ENCODE measurements at regions not wholly inside any gene's neighbourhood (a gene's known extent, or its start where the extent isn't known, plus 50 kb on each side); places are given as distances from the start of the nearest gene placed in this dataset.

- Histone ChIP-seq H3K4me3 (no peak overlapping the region), H3K27me3 (no peaks in the 10 kb centered on the region), H3K27ac (no peak overlapping the region), H3K36me3 (no peaks in the 10 kb centered on the region), H3K4me1 (no peaks in the 10 kb centered on the region), H3K9me3 (no peaks in the 10 kb centered on the region)
- FAIRE-seq = no peak
- TF ChIP-seq CTCF (IDR thresholded peaks at IDR 0.05) = no peak
- 48 to 50% methylated on average over 2 of the region's 2 CpGs for WGBS, 2 donors
- no peak for ATAC-seq
- intact Hi-C loops (cut with DNase I) = no loop called here
- DNase-seq = no peak
These were observed 414.4 kb downstream of the BRINP1 start for GRCh38 chr9:118954857-118955256.

GRCh38 chr9:118957585-118957984, 411.6 kb downstream of the BRINP1 start:
- no peaks in the 10 kb centered on the region for H3K9me3 ChIP-seq
- FAIRE-seq (no peak), DNase-seq (no peak), ATAC-seq (no peak)
- no peaks in the 10 kb centered on the region for H3K27me3 ChIP-seq
- no peak overlapping the region for H3K4me3 ChIP-seq
- TF ChIP-seq CTCF (IDR thresholded peaks at IDR 0.05) = no peak
- no peaks in the 10 kb centered on the region for H3K4me1 ChIP-seq
- no peak overlapping the region for H3K27ac ChIP-seq
- intact Hi-C loops (cut with DNase I) = no loop called here
- H3K36me3 ChIP-seq = no peaks in the 10 kb centered on the region
- WGBS, 2 donors = 60 to 80% methylated on average over 3 of the region's 3 CpGs

- no peaks in the 10 kb centered on the region for H3K9me3 ChIP-seq
- no peaks in the 10 kb centered on the region for H3K4me1 ChIP-seq
- ATAC-seq (no peak), FAIRE-seq (no peak), DNase-seq (no peak)
- 39 to 43% methylated on average over 5 of the region's 5 CpGs for WGBS, 2 donors
- intact Hi-C loops (cut with DNase I) = no loop called here
- no peaks in the 10 kb centered on the region for H3K36me3 ChIP-seq
- no peak overlapping the region for H3K4me3 ChIP-seq
- no peak overlapping the region for H3K27ac ChIP-seq
- no peaks in the 10 kb centered on the region for H3K27me3 ChIP-seq
- TF ChIP-seq CTCF (IDR thresholded peaks at IDR 0.05) = no peak
These were observed 409.9 kb downstream of the BRINP1 start for GRCh38 chr9:118959366-118959765.

GRCh38 chr9:118961857-118962256, 407.4 kb downstream of the BRINP1 start:
- no peaks in the 10 kb centered on the region for H3K4me1 ChIP-seq
- no peaks in the 10 kb centered on the region for H3K27me3 ChIP-seq
- DNase-seq (no peak), ATAC-seq (peak in 3 of 4 donors; percentile 32 to 77 (median 53)), FAIRE-seq (no peak)
- no peak overlapping the region for H3K27ac ChIP-seq
- 9 to 16% methylated on average over 1 of the region's 1 CpG for WGBS, 2 donors
- intact Hi-C loops (cut with DNase I) = no loop called here
- H3K9me3 ChIP-seq = no peaks in the 10 kb centered on the region
- no peak overlapping the region for H3K4me3 ChIP-seq
- H3K36me3 ChIP-seq = no peaks in the 10 kb centered on the region
- no peak for TF ChIP-seq CTCF (IDR thresholded peaks at IDR 0.05)

DNA sequence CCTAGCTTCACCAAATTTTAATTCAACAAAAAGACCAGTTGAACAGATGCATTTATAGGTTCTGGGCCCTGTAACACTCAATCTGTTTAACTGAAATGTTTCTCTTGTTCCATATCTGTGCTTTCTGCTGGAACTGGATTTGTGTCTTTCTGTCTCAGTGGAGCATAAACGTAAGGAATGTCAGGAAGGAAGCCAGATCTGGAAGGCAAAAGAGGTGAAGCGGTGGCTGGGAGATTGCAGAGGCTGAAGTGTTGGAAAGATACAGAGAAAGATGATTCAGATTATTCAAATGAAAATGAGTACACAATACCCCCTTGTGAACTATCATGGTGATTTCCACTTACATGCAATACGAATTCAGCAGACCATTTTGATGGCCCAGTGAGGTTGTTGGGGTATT, 406.8 kb downstream of the BRINP1 start:
- Histone ChIP-seq H3K36me3 (no peaks in the 10 kb centered on the region), H3K9me3 (no peaks in the 10 kb centered on the region), H3K4me1 (no peaks in the 10 kb centered on the region), H3K4me3 (no peak overlapping the region), H3K27me3 (no peaks in the 10 kb centered on the region), H3K27ac (no peak overlapping the region)
- DNase-seq (no peak), FAIRE-seq (no peak), ATAC-seq (no peak)
- WGBS, 2 donors = 50 to 58% methylated on average over 3 of the region's 3 CpGs
- intact Hi-C loops (cut with DNase I) = no loop called here
- no peak for TF ChIP-seq CTCF (IDR thresholded peaks at IDR 0.05)
